Hepatocyte (in vitro differentiated cells): ENCODE measurements at regions not wholly inside any gene's neighbourhood (a gene's known extent, or its start where the extent isn't known, plus 50 kb on each side); places are given as distances from the start of the nearest gene placed in this dataset.

Experiments used
- DNase-seq: peaks from one replicate; pipeline ENCODE4 v3.0.0-alpha.2; 2016; ENCODE audit warnings: low spot score
- H2AFZ ChIP-seq: fragments of 200-600 bp; sonication (generic); 2 replicates; pipeline ENCODE4 v1.6.0; 2016; ENCODE audit warnings: antibody characterized with exemption, mild to moderate bottlenecking
- H3K27ac ChIP-seq: fragments of 200-600 bp; sonication (generic); 2 replicates; pipeline ENCODE4 v1.5.1; 2016; ENCODE audit warnings: mild to moderate bottlenecking
- H3K27me3 ChIP-seq: fragments of 200-600 bp; sonication (generic); 2 replicates; pipeline ENCODE4 v1.6.1; 2016
- H3K36me3 ChIP-seq: fragments of 200-600 bp; sonication (generic); replicated peaks from 2 replicates; pipeline ENCODE4 v1.5.1; 2016; ENCODE audit warnings: low read depth; ENCODE audit not compliant: insufficient read depth
- H3K4me1 ChIP-seq: fragments of 200-600 bp; sonication (generic); 2 replicates; pipeline ENCODE4 v1.5.1; 2016; ENCODE audit warnings: mild to moderate bottlenecking, moderate library complexity; ENCODE audit not compliant: insufficient read depth
- H3K4me2 ChIP-seq: fragments of 200-600 bp; sonication (generic); 2 replicates; pipeline ENCODE4 v1.6.0; 2016
- H3K4me3 ChIP-seq: fragments of 200-600 bp; sonication (generic); 2 replicates; pipeline ENCODE4 v1.5.1; 2016; ENCODE audit warnings: mild to moderate bottlenecking
- H3K79me2 ChIP-seq: fragments of 200-600 bp; sonication (generic); 2 replicates; pipeline ENCODE4 v1.6.0; 2017; ENCODE audit warnings: mild to moderate bottlenecking
- H3K9me2 ChIP-seq: fragments of 200-600 bp; sonication (generic); replicated peaks from 2 replicates; pipeline ENCODE4 v1.6.0; 2017; ENCODE audit warnings: mild to moderate bottlenecking; ENCODE audit not compliant: insufficient read depth
- H3K9me3 ChIP-seq: fragments of 200-600 bp; sonication (generic); 2 replicates; pipeline ENCODE4 v1.5.1; 2016; ENCODE audit warnings: low read depth, mild to moderate bottlenecking
- H4K20me1 ChIP-seq: fragments of 200-600 bp; sonication (generic); 2 replicates; pipeline ENCODE4 v1.6.0; 2016; ENCODE audit warnings: mild to moderate bottlenecking; ENCODE audit not compliant: insufficient read depth, poor library complexity, severe bottlenecking
- CTCF ChIP-seq: fragments of 200-600 bp; sonication (generic); IDR thresholded peaks from 2 replicates; pipeline ENCODE4 v1.5.1; 2016; ENCODE audit warnings: antibody characterized with exemption, mild to moderate bottlenecking; ENCODE audit not compliant: poor library complexity
- EZH2 ChIP-seq: fragments of 200-600 bp; sonication (generic); IDR thresholded peaks from 2 replicates; pipeline ENCODE4 v1.6.1; 2016; ENCODE audit warnings: antibody characterized with exemption, mild to moderate bottlenecking, borderline replicate concordance
- EZH2phosphoT487 ChIP-seq: fragments of 200-600 bp; sonication (generic); IDR thresholded peaks from one replicate; pipeline ENCODE4 v1.6.1; 2018; ENCODE audit warnings: antibody characterized with exemption, mild to moderate bottlenecking, low read depth, moderate library complexity; ENCODE audit not compliant: unreplicated experiment, severe bottlenecking
- WGBS: methylation state at CpG from one replicate; pipeline ENCODE4 v1.1.6; 2016; ENCODE audit warnings: low lambda C conversion rate; ENCODE audit errors: missing lambda C conversion rate; 5-methylcytosine and 5-hydroxymethylcytosine counted together

GRCh38 chr2:19550750-19551149 is 192.3 kb upstream of the OSR1 start:
- no peak for TF ChIP-seq CTCF
- TF ChIP-seq EZH2phosphoT487: no peak
- TF ChIP-seq EZH2: no peak

GRCh38 chr2:19549821-19550220 is 191.4 kb upstream of the OSR1 start:
- TF ChIP-seq EZH2phosphoT487 (no peak), EZH2 (no peak), CTCF (no peak)
- no peaks in the 10 kb centered on the region for H3K79me2 ChIP-seq
- no peak overlapping the region for H3K4me2 ChIP-seq
- no peaks in the 10 kb centered on the region for H3K9me3 ChIP-seq
- peaks cover 13% of the 10 kb centered on the region for H3K4me1 ChIP-seq
- H3K9me2 ChIP-seq: no peaks in the 10 kb centered on the region
- H3K4me3 ChIP-seq: no peak overlapping the region
- no peaks in the 10 kb centered on the region for H3K36me3 ChIP-seq
- no peak for DNase-seq
- no peak overlapping the region for H2AFZ ChIP-seq
- 100% methylated on average over 1 of the region's 1 CpG for WGBS
- H3K27me3 ChIP-seq: no peaks in the 10 kb centered on the region
- H4K20me1 ChIP-seq: no peaks in the 10 kb centered on the region
- no peak overlapping the region for H3K27ac ChIP-seq

More at GRCh38 chr2:19550750-19551149, 192.3 kb upstream of the OSR1 start:
- Histone ChIP-seq H3K9me2 (no peaks in the 10 kb centered on the region), H3K79me2 (no peaks in the 10 kb centered on the region), H2AFZ (no peak overlapping the region), H3K9me3 (no peaks in the 10 kb centered on the region), H3K4me1 (peaks cover 13% of the 10 kb centered on the region), H3K27ac (no peak overlapping the region), H3K27me3 (no peaks in the 10 kb centered on the region), H3K36me3 (no peaks in the 10 kb centered on the region), H4K20me1 (no peaks in the 10 kb centered on the region), H3K4me2 (no peak overlapping the region), H3K4me3 (no peak overlapping the region)
- DNase-seq: no peak
- WGBS: 84% methylated on average over 9 of the region's 9 CpGs

GRCh38 chr2:19548116-19548515 is 189.7 kb upstream of the OSR1 start:
- Histone ChIP-seq H3K27ac (no peak overlapping the region), H3K27me3 (no peaks in the 10 kb centered on the region), H3K4me1 (peaks cover 13% of the 10 kb centered on the region), H3K4me3 (no peak overlapping the region), H3K79me2 (no peaks in the 10 kb centered on the region), H3K4me2 (no peak overlapping the region), H3K9me3 (no peaks in the 10 kb centered on the region), H2AFZ (no peak overlapping the region), H4K20me1 (no peaks in the 10 kb centered on the region), H3K36me3 (no peaks in the 10 kb centered on the region), H3K9me2 (no peaks in the 10 kb centered on the region)
- no peak for TF ChIP-seq EZH2phosphoT487
- TF ChIP-seq CTCF: no peak
- no peak for TF ChIP-seq EZH2
- WGBS: 73% methylated on average over 1 of the region's 1 CpG
- no peak for DNase-seq

GRCh38 chr2:19547321-19547720 is 188.9 kb upstream of the OSR1 start:
- Histone ChIP-seq H3K4me2 (no peak overlapping the region), H3K4me1 (peaks cover 9% of the 10 kb centered on the region), H3K27me3 (no peaks in the 10 kb centered on the region), H3K27ac (no peak overlapping the region), H3K9me3 (no peaks in the 10 kb centered on the region), H3K36me3 (no peaks in the 10 kb centered on the region), H3K9me2 (no peaks in the 10 kb centered on the region), H2AFZ (no peak overlapping the region), H4K20me1 (no peaks in the 10 kb centered on the region), H3K79me2 (no peaks in the 10 kb centered on the region), H3K4me3 (no peak overlapping the region)
- no peak for DNase-seq
- no peak for TF ChIP-seq EZH2
- TF ChIP-seq EZH2phosphoT487: no peak
- no peak for TF ChIP-seq CTCF
